Central memory CD8-positive, alpha-beta T cell (primary cell): ENCODE measurements at regions not wholly inside any gene's neighbourhood (a gene's known extent, or its start where the extent isn't known, plus 50 kb on each side); places are given as distances from the start of the nearest gene placed in this dataset.
A peak's percentile ranks its signal among the peaks of the same experiment; 100 is the strongest.
"Not testable (repeated sequence)": the region's sequence is repeated elsewhere in the genome, so short reads cannot be mapped to it uniquely, and the experiment has no call there.

Experiments used
- ATAC-seq: fragments of 150-1000 bp; cut with Tn5 transposase; replicated peaks from 2 replicates; pipeline ENCODE4 v1.10.0; 2022; ENCODE audit warnings: mild to moderate bottlenecking, moderate FRiP score, moderate number of reproducible peaks; ENCODE audit not compliant: poor library complexity, severe bottlenecking; ENCODE audit errors: extremely low read depth
- DNase-seq, 2 donors: peaks; one replicate each; pipeline ENCODE4 v3.0.0; 2021; ENCODE audit warnings: low spot score in 2 of 2
- H3K27ac Mint-ChIP-seq: one replicate; pipeline ENCODE4 v1.8.0; 2022; ENCODE audit warnings: low read depth, mild to moderate bottlenecking, moderate library complexity, mixed read lengths
- H3K27me3 Mint-ChIP-seq: one replicate; pipeline ENCODE4 v1.8.0; 2022; ENCODE audit warnings: mixed read lengths
- H3K36me3 Mint-ChIP-seq: one replicate; pipeline ENCODE4 v1.8.0; 2022; ENCODE audit warnings: mild to moderate bottlenecking, moderate library complexity, mixed read lengths; ENCODE audit not compliant: insufficient read depth
- H3K4me1 Mint-ChIP-seq: one replicate; pipeline ENCODE4 v1.8.0; 2022; ENCODE audit warnings: mixed read lengths
- H3K4me3 Mint-ChIP-seq: one replicate; pipeline ENCODE4 v1.8.0; 2022; ENCODE audit warnings: mild to moderate bottlenecking, moderate library complexity, mixed read lengths
- H3K9me3 Mint-ChIP-seq: one replicate; pipeline ENCODE4 v1.8.0; 2022; ENCODE audit warnings: mixed read lengths

DNA sequence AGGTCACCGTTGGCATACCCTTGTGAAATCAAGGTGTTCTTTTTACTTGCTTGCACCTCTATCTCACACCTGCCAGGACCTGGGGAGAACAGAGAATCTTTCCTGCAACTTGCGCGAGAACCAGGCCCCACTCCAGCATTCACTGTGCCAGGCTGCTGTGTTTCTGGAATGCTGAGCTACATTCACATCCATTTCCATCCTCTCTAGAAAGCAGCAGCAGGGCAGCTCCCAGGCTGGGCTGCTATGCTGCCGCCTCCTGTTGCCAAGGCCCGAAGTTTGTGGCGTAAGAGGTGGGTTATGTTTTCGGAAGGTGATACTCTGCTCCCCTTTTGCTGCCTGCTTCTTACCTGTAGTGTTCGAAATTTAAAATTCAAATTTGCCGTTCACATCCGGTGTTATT lies 464.1 kb downstream of the KLF5 start:
- no peaks in the 10 kb centered on the region for H3K27me3 Mint-ChIP-seq
- H3K9me3 Mint-ChIP-seq, result no peaks in the 10 kb centered on the region
- no peaks in the 10 kb centered on the region for H3K36me3 Mint-ChIP-seq
- no peak overlapping the region for H3K27ac Mint-ChIP-seq
- ATAC-seq (no peak), DNase-seq (no peak)
- peaks cover 6% of the 10 kb centered on the region for H3K4me1 Mint-ChIP-seq
- H3K4me3 Mint-ChIP-seq, result no peak overlapping the region

DNA sequence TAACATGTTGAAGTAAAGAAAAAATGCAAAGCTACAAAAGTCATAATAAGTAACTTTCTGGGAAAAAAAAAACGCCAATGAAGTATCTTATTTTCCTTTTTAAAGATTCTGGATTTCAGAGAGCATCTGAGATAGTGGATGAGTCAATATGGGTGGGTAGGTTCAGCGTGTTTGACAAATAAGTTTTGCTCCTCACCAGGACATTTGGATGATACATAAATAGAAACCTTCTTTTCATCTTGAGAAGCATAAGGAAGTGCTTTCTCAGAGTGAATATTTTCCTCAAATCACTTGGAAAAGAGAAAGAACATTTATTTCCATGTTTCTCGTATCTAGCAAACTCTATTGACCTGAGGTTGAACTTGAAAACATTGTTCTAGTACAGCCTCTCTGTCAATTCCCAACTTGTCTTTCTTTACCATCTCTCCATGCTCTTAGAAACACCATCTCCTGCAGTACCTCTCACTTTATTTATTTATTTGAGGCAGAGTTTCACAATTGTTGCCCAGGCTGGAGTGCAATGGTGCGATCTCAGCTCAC lies 463.2 kb downstream of the KLF5 start:
- Mint-ChIP-seq H3K36me3 (no peaks in the 10 kb centered on the region), H3K27ac (no peak overlapping the region), H3K27me3 (no peaks in the 10 kb centered on the region), H3K9me3 (no peaks in the 10 kb centered on the region), H3K4me3 (no peak overlapping the region), H3K4me1 (peaks cover 6% of the 10 kb centered on the region)
- no peak for ATAC-seq
- no peak for DNase-seq

DNA sequence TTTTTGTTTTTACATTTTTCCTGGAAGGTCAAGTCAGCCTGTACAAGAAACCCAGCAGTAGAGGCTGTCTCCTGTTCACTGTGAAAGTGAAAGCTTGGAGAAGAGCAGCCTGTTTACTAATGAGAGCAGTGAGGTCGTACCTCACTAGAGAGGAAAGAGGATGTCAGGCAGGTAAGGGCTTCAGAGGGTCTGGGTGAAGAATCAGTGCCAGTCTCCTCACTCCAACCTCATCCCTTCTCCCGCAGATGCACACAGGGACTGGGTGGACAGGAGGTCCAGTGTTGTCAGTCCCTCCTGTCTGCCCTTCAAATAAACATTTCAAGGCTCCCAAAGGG lies 462.5 kb downstream of the KLF5 start:
- DNase-seq (no peak), ATAC-seq (peak; percentile 52)
- no peaks in the 10 kb centered on the region for H3K36me3 Mint-ChIP-seq
- no peak overlapping the region for H3K27ac Mint-ChIP-seq
- H3K4me1 Mint-ChIP-seq, result peaks cover 6% of the 10 kb centered on the region
- H3K4me3 Mint-ChIP-seq, result peak overlapping the region; percentile 68
- no peaks in the 10 kb centered on the region for H3K27me3 Mint-ChIP-seq
- H3K9me3 Mint-ChIP-seq, result no peaks in the 10 kb centered on the region

DNA sequence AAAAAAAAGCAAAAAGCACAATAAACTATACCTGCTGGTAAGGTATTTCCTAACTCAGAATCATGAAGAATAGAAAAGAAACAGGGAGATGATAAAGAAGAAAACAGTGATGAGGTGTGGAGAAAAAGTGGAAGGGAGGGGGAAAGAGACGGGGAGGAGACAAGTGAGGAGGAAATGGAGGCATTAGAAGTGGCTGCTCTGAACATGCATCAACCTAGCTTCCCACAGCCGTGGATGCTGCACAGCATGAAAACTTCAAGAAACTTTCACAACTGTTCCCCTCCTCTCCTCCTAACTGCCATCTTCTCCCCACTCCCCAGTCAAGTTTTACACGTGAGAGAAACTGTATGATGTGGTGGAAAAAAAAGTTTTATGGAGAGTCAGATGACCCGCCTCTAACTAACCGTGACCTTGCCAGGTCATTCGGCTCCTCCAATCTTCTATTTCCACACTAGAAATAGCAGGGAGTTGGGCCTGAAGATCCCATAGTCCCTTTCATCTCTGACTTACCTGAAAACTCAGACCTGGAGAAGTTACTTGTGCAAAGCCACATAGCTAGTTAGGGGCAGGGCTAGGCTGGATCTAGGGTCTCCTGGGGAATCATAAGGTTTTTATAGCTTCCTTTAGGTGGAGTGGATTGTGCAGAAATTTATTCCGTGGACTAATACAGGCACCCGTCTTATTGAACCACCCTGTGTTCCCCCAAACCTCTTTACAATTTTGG lies 461.9 kb downstream of the KLF5 start:
- H3K27me3 Mint-ChIP-seq, result no peaks in the 10 kb centered on the region
- H3K4me1 Mint-ChIP-seq, result peaks cover 6% of the 10 kb centered on the region
- DNase-seq, result no peak
- H3K27ac Mint-ChIP-seq, result no peak overlapping the region
- ATAC-seq, result peak; percentile 28
- H3K4me3 Mint-ChIP-seq, result peak overlapping the region; percentile 68
- no peaks in the 10 kb centered on the region for H3K36me3 Mint-ChIP-seq
- no peaks in the 10 kb centered on the region for H3K9me3 Mint-ChIP-seq

DNA sequence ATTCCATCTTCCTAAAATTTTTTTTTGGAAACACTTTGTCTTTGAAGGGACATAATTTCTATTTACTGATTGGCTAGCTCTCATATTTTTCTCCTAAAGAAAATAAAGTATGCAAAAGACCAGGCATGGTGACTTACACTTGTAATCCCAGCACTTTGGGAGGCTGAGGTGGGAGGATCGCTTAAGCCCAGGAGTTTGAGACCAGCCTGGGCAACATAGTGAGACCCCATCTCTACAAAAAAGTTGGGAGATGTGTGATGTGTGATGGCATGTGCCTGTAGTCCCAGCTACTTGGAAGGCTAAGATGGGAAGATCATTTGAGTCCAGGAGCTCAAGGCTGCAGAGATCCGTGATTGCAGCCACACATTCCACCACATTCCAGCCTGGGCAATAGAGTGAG lies 461.3 kb downstream of the KLF5 start:
- not testable (repeated sequence) for H3K9me3 Mint-ChIP-seq, H3K27me3 Mint-ChIP-seq, H3K27ac Mint-ChIP-seq, DNase-seq, H3K36me3 Mint-ChIP-seq, ATAC-seq, H3K4me1 Mint-ChIP-seq
- peak overlapping the region; percentile 68 for H3K4me3 Mint-ChIP-seq

DNA sequence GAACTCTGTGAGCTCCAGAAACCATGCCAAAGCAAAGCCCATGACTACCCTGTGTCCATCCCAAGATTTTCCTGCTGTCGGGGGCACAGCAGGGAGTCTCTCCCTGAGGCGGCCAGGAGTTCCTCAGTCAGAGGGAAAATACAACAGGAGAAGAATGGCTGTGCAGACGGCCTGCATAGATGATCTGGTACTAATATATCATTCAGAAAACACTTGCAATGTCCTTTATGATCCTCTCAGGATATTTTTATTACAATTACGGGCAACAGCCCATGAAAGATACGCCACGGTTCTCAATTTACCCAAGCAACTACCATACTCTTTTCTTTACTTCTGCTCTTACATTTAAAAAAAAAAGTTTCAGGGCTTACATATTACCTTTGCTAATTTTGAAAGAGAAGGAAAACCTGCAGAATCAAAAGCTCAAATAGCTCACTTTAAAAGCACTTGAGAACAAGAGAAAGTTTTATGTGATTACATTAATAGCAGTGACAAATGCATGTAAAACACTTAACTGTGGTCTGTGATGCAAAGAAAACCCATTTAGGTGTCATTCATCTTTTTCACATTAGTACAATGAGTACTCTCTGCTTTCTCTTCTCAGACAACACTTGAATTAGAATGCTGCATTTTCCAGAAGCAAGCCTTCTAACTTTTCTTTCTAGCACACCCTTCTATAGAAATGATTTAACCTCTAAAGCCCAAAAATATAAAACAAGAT lies 460.8 kb downstream of the KLF5 start:
- Mint-ChIP-seq H3K4me1 (peaks cover 6% of the 10 kb centered on the region), H3K9me3 (no peaks in the 10 kb centered on the region), H3K36me3 (no peaks in the 10 kb centered on the region), H3K27me3 (no peaks in the 10 kb centered on the region), H3K4me3 (no peak overlapping the region), H3K27ac (no peak overlapping the region)
- ATAC-seq (no peak), DNase-seq (no peak)

DNA sequence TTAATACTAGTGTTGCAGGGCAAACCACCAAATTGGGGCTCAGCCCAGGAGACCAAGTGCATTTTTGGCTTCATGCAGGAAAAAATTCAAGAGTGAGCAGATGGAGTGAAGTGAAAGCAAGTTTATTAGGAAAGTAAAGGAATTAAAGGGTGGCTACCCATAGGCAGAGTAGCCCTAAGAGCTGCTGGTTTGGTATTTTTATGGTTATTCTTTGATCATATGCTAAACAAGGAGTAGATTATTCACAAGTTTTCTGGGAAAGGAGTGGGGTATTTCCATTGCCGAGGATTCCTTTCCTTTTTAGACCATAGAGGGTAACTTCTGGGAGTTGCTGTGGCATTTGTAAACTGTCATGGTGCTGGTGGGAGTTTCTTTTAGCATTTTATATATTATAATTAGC lies 459.0 kb downstream of the KLF5 start:
- peaks cover 6% of the 10 kb centered on the region for H3K4me1 Mint-ChIP-seq
- no peak for ATAC-seq
- H3K4me3 Mint-ChIP-seq, result no peak overlapping the region
- DNase-seq, result no peak
- H3K27me3 Mint-ChIP-seq, result peaks cover 13% of the 10 kb centered on the region
- no peak overlapping the region for H3K27ac Mint-ChIP-seq
- no peaks in the 10 kb centered on the region for H3K9me3 Mint-ChIP-seq
- H3K36me3 Mint-ChIP-seq, result no peaks in the 10 kb centered on the region

DNA sequence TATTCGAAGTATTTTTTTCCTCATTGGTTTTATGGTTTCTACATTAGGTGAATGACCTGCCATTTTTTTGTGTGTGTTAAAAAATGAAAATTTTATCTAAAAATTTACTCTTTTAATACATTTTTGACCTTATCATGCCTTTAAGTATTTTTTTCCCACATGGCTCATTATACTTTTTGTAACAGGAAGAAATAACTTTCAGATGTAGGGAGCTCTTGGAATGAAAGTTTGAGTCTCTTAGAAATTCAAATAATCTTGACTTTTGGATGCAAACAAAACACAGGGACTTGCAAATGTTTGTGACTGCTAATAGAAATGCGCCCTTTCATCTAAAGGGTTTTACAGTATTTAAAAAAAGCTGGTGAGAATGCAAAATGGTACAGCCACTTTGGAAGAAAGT lies 457.9 kb downstream of the KLF5 start:
- DNase-seq (no peak), ATAC-seq (no peak)
- Mint-ChIP-seq H3K27ac (no peak overlapping the region), H3K36me3 (no peaks in the 10 kb centered on the region), H3K4me1 (peaks cover 6% of the 10 kb centered on the region), H3K4me3 (no peak overlapping the region), H3K9me3 (no peaks in the 10 kb centered on the region), H3K27me3 (peaks cover 19% of the 10 kb centered on the region)

DNA sequence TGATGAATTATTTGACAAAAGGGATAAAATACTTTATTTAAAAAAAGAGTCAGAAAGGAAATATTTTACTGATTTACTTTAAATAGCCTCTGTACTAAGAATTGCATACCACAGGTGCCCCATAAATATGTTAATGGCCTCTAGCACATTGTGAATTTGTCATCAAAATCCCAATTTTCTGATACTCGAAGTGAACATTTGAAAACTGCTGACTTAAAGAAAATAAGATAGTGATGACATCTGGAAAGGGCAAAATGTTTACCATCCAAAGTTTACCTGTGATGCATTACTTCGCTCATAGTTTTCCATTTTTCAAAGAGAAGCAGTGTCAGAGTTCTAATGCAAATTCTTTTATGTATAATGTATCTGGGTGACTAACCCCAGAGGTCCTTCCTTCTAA lies 455.4 kb downstream of the KLF5 start:
- ATAC-seq (no peak), DNase-seq (no peak)
- Mint-ChIP-seq H3K36me3 (no peaks in the 10 kb centered on the region), H3K9me3 (peaks cover 6% of the 10 kb centered on the region), H3K27me3 (peaks cover 30% of the 10 kb centered on the region), H3K4me1 (no peaks in the 10 kb centered on the region), H3K27ac (no peak overlapping the region), H3K4me3 (no peak overlapping the region)

DNA sequence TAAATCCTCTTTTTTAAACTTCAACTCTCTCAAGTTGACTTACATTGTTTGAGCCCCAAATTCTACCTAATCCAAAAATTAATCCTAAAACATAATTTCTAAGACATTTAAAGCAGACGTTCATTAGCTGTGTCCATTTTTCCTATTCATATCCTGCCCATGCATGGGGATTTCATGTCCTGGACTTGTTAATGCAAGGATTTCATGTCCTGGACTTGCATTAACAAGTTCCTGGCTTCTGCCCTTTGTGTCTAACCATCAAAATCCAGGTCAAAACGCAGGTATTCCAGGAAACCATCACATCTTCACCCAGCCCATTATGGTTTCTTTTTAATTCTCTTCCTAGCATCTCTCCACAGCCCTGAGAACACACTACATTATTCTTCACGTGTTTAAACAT lies 454.9 kb downstream of the KLF5 start:
- no peak overlapping the region for H3K27ac Mint-ChIP-seq
- peaks cover 6% of the 10 kb centered on the region for H3K9me3 Mint-ChIP-seq
- peaks cover 30% of the 10 kb centered on the region for H3K27me3 Mint-ChIP-seq
- no peak overlapping the region for H3K4me3 Mint-ChIP-seq
- H3K36me3 Mint-ChIP-seq, result no peaks in the 10 kb centered on the region
- no peaks in the 10 kb centered on the region for H3K4me1 Mint-ChIP-seq
- ATAC-seq (no peak), DNase-seq (no peak)

DNA sequence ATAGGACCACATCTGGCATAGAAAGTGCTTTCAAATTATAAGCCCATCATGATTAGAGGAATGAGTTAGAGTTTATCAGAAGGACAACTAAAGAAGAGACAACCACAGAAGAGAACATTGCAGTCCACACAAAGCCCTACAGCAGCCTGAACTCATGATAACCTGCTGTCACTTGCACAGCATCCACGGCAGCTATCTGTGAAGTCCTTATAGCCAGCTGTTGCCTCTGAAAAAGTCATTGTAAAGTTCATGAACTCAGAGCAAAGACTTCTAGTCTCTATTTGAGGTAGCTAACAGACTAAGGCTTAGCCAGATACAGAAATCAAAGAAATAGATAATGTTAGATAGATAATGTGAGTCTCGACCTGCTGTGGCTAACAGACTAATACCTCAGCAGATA lies 450.0 kb downstream of the KLF5 start:
- Mint-ChIP-seq H3K36me3 (no peaks in the 10 kb centered on the region), H3K4me3 (no peak overlapping the region), H3K27me3 (peaks cover 42% of the 10 kb centered on the region), H3K27ac (no peak overlapping the region), H3K4me1 (no peaks in the 10 kb centered on the region), H3K9me3 (peaks cover 6% of the 10 kb centered on the region)
- ATAC-seq, result no peak
- DNase-seq, result no peak

DNA sequence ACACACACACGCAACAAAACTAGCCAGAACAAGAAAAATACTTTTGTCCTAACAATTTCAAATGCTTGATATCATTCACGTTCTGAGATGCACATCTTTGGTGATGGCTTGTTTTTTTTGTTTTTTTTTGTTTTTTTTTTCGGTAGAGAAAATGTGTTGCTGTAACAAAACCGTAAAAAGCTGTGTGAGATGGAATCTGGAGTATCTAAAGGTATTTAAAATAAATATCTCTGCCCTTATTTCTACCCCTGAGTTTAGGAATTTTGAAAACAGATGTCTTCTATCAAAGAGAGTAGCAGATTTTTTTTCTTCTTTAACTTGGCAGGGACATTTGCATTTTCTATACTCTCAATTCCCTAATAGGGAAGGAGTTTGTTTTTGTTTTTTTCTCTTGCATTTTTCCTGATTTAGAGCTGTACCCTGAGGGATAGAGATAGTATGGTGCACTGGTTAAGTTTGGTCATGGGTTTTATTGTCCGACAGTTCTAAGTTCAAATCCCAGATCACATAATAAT lies 446.6 kb downstream of the KLF5 start:
- no peak overlapping the region for H3K27ac Mint-ChIP-seq
- no peak overlapping the region for H3K4me3 Mint-ChIP-seq
- DNase-seq (no peak), ATAC-seq (no peak)
- H3K4me1 Mint-ChIP-seq, result no peaks in the 10 kb centered on the region
- H3K27me3 Mint-ChIP-seq, result peaks cover 23% of the 10 kb centered on the region
- no peaks in the 10 kb centered on the region for H3K9me3 Mint-ChIP-seq
- H3K36me3 Mint-ChIP-seq, result no peaks in the 10 kb centered on the region

DNA sequence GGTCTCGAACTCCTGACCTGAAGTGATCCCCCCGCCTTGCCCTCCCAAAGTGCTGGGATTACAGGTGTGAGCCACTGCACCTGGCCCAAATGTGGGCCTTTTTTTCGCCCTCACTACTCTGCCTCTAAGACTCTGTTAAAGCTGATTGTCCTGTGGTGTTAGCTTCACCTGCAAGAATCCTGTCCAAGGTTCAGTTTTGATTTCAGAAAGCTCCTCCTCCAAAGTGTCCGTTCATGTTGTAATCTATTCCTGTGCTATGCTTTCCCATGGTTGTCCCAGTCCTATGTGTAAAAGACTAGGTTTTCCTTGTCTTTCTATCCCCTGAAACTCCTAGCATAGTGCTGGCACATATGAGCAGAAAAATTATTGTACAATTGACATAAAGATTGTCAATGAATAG lies 440.9 kb downstream of the KLF5 start:
- DNase-seq (no peak), ATAC-seq (no peak)
- no peak overlapping the region for H3K4me3 Mint-ChIP-seq
- H3K4me1 Mint-ChIP-seq, result no peaks in the 10 kb centered on the region
- H3K27me3 Mint-ChIP-seq, result peaks cover 9% of the 10 kb centered on the region
- no peaks in the 10 kb centered on the region for H3K9me3 Mint-ChIP-seq
- H3K36me3 Mint-ChIP-seq, result no peaks in the 10 kb centered on the region
- no peak overlapping the region for H3K27ac Mint-ChIP-seq
